Hepatocyte (in vitro differentiated cells): ENCODE measurements at regions not wholly inside any gene's neighbourhood (a gene's known extent, or its start where the extent isn't known, plus 50 kb on each side); places are given as distances from the start of the nearest gene placed in this dataset. TPM values are rescaled to one million over a fixed set of nuclear protein-coding genes. Genes with fewer than 3 reads are reported as not detected.

Experiments used
- DNase-seq: peaks from one replicate; pipeline ENCODE4 v3.0.0-alpha.2; 2016; ENCODE audit warnings: low spot score
- H2AFZ ChIP-seq: fragments of 200-600 bp; sonication (generic); 2 replicates; pipeline ENCODE4 v1.6.0; 2016; ENCODE audit warnings: antibody characterized with exemption, mild to moderate bottlenecking
- H3K27ac ChIP-seq: fragments of 200-600 bp; sonication (generic); 2 replicates; pipeline ENCODE4 v1.5.1; 2016; ENCODE audit warnings: mild to moderate bottlenecking
- H3K27me3 ChIP-seq: fragments of 200-600 bp; sonication (generic); 2 replicates; pipeline ENCODE4 v1.6.1; 2016
- H3K36me3 ChIP-seq: fragments of 200-600 bp; sonication (generic); replicated peaks from 2 replicates; pipeline ENCODE4 v1.5.1; 2016; ENCODE audit warnings: low read depth; ENCODE audit not compliant: insufficient read depth
- H3K4me1 ChIP-seq: fragments of 200-600 bp; sonication (generic); 2 replicates; pipeline ENCODE4 v1.5.1; 2016; ENCODE audit warnings: mild to moderate bottlenecking, moderate library complexity; ENCODE audit not compliant: insufficient read depth
- H3K4me2 ChIP-seq: fragments of 200-600 bp; sonication (generic); 2 replicates; pipeline ENCODE4 v1.6.0; 2016
- H3K4me3 ChIP-seq: fragments of 200-600 bp; sonication (generic); 2 replicates; pipeline ENCODE4 v1.5.1; 2016; ENCODE audit warnings: mild to moderate bottlenecking
- H3K79me2 ChIP-seq: fragments of 200-600 bp; sonication (generic); 2 replicates; pipeline ENCODE4 v1.6.0; 2017; ENCODE audit warnings: mild to moderate bottlenecking
- H3K9me2 ChIP-seq: fragments of 200-600 bp; sonication (generic); replicated peaks from 2 replicates; pipeline ENCODE4 v1.6.0; 2017; ENCODE audit warnings: mild to moderate bottlenecking; ENCODE audit not compliant: insufficient read depth
- H3K9me3 ChIP-seq: fragments of 200-600 bp; sonication (generic); 2 replicates; pipeline ENCODE4 v1.5.1; 2016; ENCODE audit warnings: low read depth, mild to moderate bottlenecking
- H4K20me1 ChIP-seq: fragments of 200-600 bp; sonication (generic); 2 replicates; pipeline ENCODE4 v1.6.0; 2016; ENCODE audit warnings: mild to moderate bottlenecking; ENCODE audit not compliant: insufficient read depth, poor library complexity, severe bottlenecking
- CTCF ChIP-seq: fragments of 200-600 bp; sonication (generic); IDR thresholded peaks from 2 replicates; pipeline ENCODE4 v1.5.1; 2016; ENCODE audit warnings: antibody characterized with exemption, mild to moderate bottlenecking; ENCODE audit not compliant: poor library complexity
- WGBS: methylation state at CpG from one replicate; pipeline ENCODE4 v1.1.6; 2016; ENCODE audit warnings: low lambda C conversion rate; ENCODE audit errors: missing lambda C conversion rate; 5-methylcytosine and 5-hydroxymethylcytosine counted together
- small RNA-seq: library from RNA; depleted of rRNA; stranded (forward); fragments of <200 nt; gene quantifications from one replicate; pipeline ENCODE3, GENCODE V24; 2014

- no peaks in the 10 kb centered on the region for H3K36me3 ChIP-seq
- no peaks in the 10 kb centered on the region for H3K4me1 ChIP-seq
- H3K79me2 ChIP-seq, result no peaks in the 10 kb centered on the region
- no peak overlapping the region for H2AFZ ChIP-seq
- H4K20me1 ChIP-seq, result no peaks in the 10 kb centered on the region
- no peak for TF ChIP-seq CTCF
- H3K9me3 ChIP-seq, result no peaks in the 10 kb centered on the region
- H3K4me3 ChIP-seq, result no peak overlapping the region
- DNase-seq, result no peak
- H3K27me3 ChIP-seq, result peaks cover 3% of the 10 kb centered on the region
- no peaks in the 10 kb centered on the region for H3K9me2 ChIP-seq
- WGBS, result 81% methylated on average over 4 of the region's 4 CpGs
- H3K27ac ChIP-seq, result no peak overlapping the region
- H3K4me2 ChIP-seq, result no peak overlapping the region
Observed at GRCh38 chr11:13227676-13228255, 49.8 kb upstream of the BMAL1 start.

Small RNAs in the stretch of these regions (small RNA-seq; reads per million reads assigned to genes)
- gene AC022878.1, result not detected
